HEK293T (cell line): ENCODE measurements at regions not wholly inside any gene's neighbourhood (a gene's known extent, or its start where the extent isn't known, plus 50 kb on each side); places are given as distances from the start of the nearest gene placed in this dataset.

Experiments
- ARNT ChIP-seq: fragments of 450-650 bp; IDR thresholded peaks from 2 replicates; pipeline ENCODE4 v1.6.1; 2017; ENCODE audit warnings: mild to moderate bottlenecking
- BHLHE40 ChIP-seq: fragments of 450-650 bp; IDR thresholded peaks from 2 replicates; pipeline ENCODE4 v1.6.1; 2016; ENCODE audit warnings: mild to moderate bottlenecking, moderate library complexity, borderline replicate concordance
- CTBP1 ChIP-seq: fragments of 450-650 bp; IDR thresholded peaks from 2 replicates; pipeline ENCODE4 v1.6.1; 2016; ENCODE audit warnings: borderline replicate concordance
- ELF4 ChIP-seq: fragments of 450-650 bp; IDR thresholded peaks from 2 replicates; pipeline ENCODE4 v1.6.1; 2017; ENCODE audit warnings: antibody characterized with exemption
- FOXA1 ChIP-seq: fragments of 450-650 bp; IDR thresholded peaks from 2 replicates; pipeline ENCODE4 v1.6.1; 2016; ENCODE audit warnings: mild to moderate bottlenecking
- FOXK2 ChIP-seq: fragments of 450-650 bp; IDR thresholded peaks from 2 replicates; pipeline ENCODE4 v1.6.1; 2016; ENCODE audit warnings: mild to moderate bottlenecking
- FOXM1 ChIP-seq: fragments of 450-650 bp; IDR thresholded peaks from 2 replicates; pipeline ENCODE4 v1.6.1; 2017; ENCODE audit warnings: mild to moderate bottlenecking, borderline replicate concordance
- HDGF ChIP-seq: fragments of 450-650 bp; IDR thresholded peaks from 2 replicates; pipeline ENCODE4 v1.6.1; 2017; ENCODE audit warnings: antibody characterized with exemption, borderline replicate concordance
- NFRKB ChIP-seq: fragments of 450-650 bp; IDR thresholded peaks from 2 replicates; pipeline ENCODE4 v1.6.1; 2016; ENCODE audit warnings: mild to moderate bottlenecking, moderate library complexity
- PKNOX1 ChIP-seq: fragments of 450-650 bp; IDR thresholded peaks from 2 replicates; pipeline ENCODE4 v1.6.1; 2016
- SP1 ChIP-seq: fragments of 450-650 bp; IDR thresholded peaks from 2 replicates; pipeline ENCODE4 v1.6.1; 2017
- SUZ12 ChIP-seq: fragments of 450-650 bp; IDR thresholded peaks from 2 replicates; pipeline ENCODE4 v1.6.1; 2016; ENCODE audit warnings: mild to moderate bottlenecking
- TARDBP ChIP-seq: fragments of 450-650 bp; IDR thresholded peaks from 2 replicates; pipeline ENCODE4 v1.6.1; 2016
- ZNF384 ChIP-seq: fragments of 450-650 bp; IDR thresholded peaks from 2 replicates; pipeline ENCODE4 v1.6.1; 2016

GRCh38 chr4:149985981-149986380 is 92.3 kb upstream of the DCLK2 start:
- no peak for TF ChIP-seq BHLHE40
- TF ChIP-seq FOXK2: no peak
- no peak for TF ChIP-seq HDGF
- no peak for TF ChIP-seq SUZ12
- TF ChIP-seq FOXM1: no peak
- TF ChIP-seq FOXA1: no peak
- TF ChIP-seq NFRKB: no peak
- TF ChIP-seq PKNOX1: no peak
- TF ChIP-seq ARNT: no peak
- no peak for TF ChIP-seq ELF4
- no peak for TF ChIP-seq TARDBP
- TF ChIP-seq ZNF384: no peak
- TF ChIP-seq SP1: no peak
- TF ChIP-seq CTBP1: no peak
